NB4 (cell line): ENCODE measurements at regions not wholly inside any gene's neighbourhood (a gene's known extent, or its start where the extent isn't known, plus 50 kb on each side); places are given as distances from the start of the nearest gene placed in this dataset.

Experiments
- CTCF ChIP-seq: IDR thresholded peaks from one replicate; pipeline ENCODE4 v1.5.1; 2012; ENCODE audit warnings: low read depth, low read length
- POLR2A ChIP-seq: IDR thresholded peaks from 2 replicates; pipeline ENCODE4 v1.6.1; 2011; ENCODE audit warnings: mild to moderate bottlenecking; ENCODE audit not compliant: insufficient read length; ENCODE audit errors: extremely low read depth

- TF ChIP-seq CTCF: no peak
- no peak for TF ChIP-seq POLR2A
Measured at GRCh38 chr9:78691542-78691941, 394.6 kb downstream of the PSAT1 start.
